DMS79 (cell line): ENCODE measurements at regions not wholly inside any gene's neighbourhood (a gene's known extent, or its start where the extent isn't known, plus 50 kb on each side); places are given as distances from the start of the nearest gene placed in this dataset.
"Not testable (repeated sequence)": the region's sequence is repeated elsewhere in the genome, so short reads cannot be mapped to it uniquely, and the experiment has no call there.

Source experiments
- DNase-seq: peaks from one replicate; lab custom pipeline; 2025; lab: John Stamatoyannopoulos, UW

DNA sequence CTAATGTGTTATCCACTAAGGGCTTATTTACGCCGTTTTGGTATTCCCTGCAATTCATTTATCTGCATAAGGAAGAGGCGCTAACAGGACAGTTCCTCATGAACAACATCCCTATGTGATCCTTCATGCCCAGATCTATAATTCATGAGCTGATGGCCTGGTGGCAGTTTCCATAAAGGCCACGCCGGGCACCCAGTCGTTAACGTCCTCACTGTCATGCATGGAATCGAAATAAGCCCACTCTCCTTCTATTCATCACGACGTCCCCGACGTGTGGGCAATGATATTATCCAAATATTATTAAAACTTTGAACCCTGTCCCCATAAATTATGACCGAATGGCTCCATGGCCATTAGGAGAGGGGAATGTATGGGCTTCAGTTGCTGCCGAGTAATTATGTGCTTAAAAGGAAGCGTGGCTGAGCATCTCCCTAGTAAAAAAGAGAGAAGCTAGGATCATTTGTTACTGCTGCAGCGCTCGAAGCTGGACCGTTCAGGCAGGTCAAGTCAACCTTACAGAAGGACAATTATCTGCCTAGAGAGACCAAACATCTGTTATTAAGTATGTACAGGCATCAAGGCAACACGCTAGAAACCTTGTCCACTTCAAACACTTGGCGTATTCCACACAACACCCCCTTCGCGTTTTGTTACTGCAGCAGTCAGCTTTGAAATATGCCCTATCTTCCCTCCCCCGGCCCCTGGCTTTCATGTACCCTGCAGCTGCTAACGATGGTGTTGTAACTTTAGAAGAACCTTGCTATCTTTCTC is 94.0 kb upstream of the SALL1 start:
- no peak for DNase-seq

DNA sequence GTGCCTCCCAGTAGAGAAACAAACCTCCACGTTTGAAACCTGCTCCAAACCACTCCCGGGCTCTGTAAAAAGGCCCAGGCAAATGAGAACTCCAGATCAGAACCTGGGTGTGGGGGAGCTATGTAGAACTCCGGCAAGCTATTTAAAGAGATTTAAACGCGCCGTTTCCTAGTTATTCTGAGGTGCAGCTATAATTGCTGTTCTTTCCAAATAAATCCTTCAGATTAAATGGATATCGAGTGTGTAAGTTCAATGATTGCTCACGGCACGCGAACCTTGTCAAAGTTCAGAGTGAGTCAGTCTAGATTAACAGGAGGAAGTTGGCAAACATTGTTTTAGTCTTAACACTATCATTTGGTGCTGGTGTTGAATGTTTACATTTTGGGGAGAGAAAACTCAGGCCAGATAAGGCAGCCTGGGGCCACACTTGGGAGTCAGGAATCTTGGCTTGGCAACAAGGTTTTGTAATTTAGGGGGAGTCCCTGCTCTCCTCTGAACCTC is 92.9 kb upstream of the SALL1 start:
- DNase-seq, result no peak

DNA sequence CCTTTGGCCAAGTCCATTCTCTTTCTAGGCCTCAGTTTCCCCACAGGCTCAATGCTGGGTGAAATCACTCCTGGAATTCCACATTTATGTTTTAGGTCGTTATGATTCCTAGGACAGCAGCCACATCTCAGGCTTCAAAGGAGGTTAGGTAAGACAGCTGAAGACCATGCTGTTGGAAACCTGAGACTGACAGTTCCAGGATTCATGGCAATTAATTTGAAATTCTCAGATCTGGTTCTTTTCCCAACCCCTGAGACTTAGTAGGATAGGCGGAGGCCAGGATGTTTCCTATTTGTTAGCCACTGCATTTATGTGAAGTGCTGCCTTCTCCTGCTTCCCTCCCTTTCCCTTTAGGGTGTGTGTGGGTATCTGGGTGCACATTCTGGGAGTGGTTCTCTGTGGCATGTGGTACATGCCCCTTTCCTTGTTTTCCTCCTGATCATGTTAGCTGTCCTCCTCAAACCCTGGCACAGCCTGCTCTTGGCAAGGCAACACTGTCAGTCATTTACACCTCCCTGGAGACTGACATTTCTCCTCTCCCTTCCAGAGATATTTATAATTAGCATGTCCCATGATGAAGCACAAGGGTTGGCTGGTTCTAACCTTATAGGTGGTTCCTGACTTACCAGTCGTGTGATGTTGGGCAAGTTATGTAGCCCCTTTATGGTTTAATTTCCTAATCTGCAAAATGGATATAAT is 91.4 kb upstream of the SALL1 start:
- DNase-seq, result no peak

DNA sequence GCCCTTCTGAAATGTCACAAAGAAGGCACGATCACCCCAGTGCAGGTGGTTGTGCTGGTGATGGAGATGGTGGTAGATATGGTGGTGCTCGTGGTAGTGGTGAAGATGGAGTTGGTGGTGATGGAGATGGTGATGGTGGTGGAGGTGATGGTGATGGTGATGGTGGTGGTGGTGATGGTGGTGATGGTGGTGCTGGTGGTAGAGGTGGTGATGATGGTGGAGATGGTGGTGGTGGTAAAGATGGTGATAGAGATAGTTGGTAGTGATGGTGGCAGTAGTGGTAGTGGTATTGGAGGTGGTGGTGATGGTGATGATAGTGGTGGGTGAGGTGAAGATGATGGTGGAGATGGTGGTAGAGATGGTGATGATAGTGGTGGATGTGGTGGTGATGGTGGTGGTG is 88.1 kb upstream of the SALL1 start:
- DNase-seq, result no peak

DNA sequence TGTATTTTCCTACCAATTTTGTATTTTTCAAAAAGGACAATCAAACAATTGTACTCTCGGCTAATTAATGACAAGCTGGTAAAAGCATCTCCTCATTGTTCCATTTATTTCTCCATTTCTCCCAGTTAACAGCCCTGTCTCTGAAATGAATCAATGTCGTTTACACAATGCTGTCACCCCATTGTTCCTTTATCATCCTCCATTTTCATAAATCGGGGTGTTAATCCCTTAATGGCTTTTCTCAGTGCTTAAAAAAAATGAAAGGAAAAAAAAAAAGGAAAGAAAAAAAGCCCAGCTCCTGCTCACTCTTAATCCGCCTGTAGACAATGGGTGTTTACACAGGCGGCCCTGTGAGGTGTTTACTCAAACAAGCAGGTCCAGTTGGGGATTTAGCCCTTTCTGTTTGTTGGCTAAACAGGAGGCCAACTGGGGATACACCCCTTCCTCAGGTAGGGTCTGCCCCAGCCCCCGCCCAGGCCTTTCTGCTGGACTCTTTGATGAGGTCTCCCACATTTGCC is 86.8 kb upstream of the SALL1 start:
- no peak for DNase-seq

DNA sequence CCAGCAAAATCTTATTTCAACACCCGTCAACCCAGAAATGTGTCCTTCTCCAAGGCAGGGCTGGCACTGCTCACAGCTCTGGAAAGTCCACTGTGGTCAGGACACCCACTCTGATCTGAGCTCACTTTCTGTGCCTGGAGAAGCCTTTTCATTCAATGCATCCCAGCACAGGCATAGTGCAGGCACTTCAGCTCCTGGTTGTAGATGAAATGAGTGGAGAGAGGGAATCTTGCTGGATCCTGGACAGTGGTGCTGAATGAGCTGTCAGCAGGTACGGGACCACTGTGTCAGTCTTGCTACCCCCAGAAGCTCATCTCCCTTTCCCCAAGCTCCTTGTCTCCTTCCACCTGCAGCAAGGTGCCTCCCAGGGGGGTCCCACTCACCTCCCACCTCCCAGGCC is 86.1 kb upstream of the SALL1 start:
- no peak for DNase-seq

DNA sequence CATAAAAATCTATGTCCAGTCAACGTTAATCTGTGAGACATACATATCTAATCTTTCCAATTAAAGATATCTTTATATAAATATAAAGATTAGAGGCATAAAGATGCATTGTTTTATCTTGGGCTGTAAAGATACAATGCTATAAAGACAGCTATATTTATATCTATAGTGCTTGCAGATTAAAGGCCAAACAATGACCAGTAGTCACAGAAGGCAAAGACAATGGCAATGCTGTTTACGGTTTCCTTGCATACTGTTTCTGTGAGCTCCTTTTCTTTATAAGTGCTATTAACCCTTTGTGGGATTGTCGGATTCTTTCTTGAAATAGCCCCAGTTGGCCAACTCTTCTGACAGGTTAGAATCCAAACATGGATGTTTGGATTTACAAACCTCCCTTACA is 85.5 kb upstream of the SALL1 start:
- DNase-seq, result no peak

DNA sequence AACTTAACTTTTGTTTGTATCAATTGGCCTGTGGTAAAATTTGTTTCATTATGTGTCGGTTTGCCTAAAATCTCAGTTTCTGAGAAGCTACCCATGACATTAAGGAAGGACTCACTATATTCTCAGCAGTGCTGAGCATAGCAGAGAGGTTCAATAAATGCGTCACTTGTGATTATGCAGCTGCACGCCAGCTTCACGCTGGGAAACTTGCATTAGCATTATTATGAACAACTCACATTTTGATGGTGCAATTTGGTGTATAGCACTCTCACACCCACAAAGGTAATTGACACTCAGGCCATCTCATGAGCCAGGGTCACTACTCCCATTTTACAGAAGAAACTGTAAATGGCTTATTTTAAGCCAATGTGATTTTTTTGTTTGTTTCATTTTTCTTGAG is 80.6 kb upstream of the SALL1 start:
- no peak for DNase-seq

DNA sequence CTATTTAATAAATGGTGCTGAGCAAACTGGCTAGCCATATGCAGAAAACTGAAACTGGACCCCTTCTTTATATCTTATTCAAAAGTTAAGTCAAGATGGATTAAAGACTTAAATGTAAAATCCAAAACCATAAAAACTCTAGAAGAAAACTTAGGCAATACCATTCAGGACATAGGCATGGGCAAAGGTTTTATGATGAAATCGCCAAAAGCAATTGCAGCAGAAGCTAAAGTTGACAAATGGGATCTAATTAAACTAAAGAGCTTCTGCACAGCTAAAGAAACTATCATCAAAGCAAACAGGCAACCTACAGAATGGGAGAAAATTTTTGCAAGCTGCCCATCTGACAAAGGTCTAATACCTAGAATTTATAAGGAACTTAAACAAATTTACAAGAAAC is 79.0 kb upstream of the SALL1 start:
- not testable (repeated sequence) for DNase-seq

DNA sequence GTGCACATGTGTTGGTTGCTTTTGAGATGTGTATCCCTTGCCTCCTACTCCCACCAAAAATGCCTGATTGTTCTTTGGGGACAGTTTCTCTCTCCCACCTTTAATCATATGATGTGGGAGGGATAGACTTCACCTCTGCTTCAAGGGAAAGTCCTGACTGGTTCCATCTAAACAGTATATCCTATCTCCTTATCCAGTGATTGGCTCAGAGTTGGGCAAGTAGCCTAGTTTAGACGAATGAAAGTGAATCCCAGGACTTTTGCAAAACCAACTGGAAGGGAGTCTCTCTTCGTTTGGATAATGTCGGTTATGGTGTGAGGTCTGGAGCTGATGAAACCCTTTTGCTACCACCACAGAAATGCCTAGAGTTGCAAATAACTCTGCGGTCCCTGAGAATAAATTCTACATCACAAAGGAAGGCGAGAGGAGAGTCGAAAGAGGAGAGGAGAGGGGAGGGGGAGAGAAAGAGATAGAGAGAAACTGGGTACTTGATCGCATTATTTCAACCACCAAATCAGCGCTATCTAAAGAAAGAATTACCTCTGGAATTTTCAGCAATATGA is 77.1 kb upstream of the SALL1 start:
- no peak for DNase-seq

DNA sequence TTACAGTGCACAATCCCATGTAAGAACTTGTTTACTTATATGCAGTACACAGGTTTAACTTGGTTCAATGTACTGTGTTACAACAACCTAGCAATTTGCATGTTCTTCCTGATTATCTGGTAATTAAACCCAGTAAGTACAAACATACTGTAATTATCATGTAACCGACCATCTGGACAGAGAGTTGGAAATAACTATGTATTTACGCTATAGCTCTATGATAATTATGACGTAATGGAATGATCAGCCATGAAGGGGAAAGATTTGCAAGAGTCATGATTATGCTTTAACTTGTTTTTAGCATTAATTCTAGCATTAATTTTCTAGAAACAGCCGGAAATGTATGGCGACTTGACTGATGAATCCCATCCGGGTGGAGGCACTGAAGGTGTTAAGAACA is 74.8 kb upstream of the SALL1 start:
- DNase-seq, result no peak

DNA sequence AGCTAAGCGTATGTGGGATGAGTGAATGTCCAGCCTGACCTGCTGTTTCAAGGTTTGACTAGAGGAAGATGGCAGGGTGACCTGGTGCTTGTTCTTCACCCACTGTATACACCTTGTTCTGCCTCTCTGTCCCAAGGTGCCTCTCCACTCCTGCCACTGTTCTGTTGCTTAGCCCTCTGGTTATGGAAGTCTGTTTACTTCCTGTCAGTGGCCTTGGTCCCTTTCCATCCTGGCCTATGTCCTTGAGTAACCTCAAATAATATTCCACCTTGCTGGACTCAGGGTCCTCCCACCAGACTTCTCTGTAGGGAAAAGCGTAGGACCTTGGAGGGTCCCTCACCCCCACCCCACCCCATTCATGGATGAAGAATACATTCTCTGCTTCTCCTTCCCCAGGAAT is 73.2 kb upstream of the SALL1 start:
- no peak for DNase-seq

DNA sequence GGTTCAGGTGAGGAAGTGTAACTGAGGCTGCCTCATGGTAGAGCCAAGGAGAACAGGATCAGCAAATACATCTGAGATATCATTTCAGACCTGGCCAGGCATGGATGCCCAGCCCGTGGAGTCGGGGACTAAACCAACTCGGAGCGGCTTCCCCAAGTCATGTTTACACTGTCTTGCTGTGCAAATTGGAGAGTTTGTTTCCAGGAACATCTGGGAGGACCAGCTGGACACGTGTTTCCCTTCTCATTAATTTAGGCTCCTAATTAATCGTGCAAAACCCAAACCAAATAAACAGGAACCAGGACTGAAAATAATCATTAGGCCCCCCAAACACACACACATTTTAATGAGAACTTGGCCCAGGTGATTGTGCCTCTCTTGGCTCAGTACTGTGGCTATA is 70.9 kb upstream of the SALL1 start:
- no peak for DNase-seq

DNA sequence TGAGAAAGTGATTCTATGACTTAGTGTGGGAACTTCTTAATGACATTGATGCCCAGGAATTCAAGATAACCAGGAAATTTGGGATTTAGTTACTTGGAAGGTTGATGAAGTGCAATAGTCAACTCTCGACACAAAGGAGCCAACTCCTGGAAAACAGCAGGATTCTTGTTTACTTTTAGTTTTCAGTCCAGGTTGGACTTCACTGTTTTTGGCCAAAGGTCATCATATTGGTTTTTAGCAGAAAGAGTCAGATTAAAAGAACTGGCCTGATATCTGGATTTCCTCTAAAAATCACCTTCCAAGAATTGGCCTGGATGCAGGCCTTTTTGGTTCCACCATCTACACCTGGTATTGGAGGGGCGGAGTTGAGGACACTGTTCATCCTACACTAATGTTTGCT is 60.1 kb upstream of the SALL1 start:
- DNase-seq, result no peak

DNA sequence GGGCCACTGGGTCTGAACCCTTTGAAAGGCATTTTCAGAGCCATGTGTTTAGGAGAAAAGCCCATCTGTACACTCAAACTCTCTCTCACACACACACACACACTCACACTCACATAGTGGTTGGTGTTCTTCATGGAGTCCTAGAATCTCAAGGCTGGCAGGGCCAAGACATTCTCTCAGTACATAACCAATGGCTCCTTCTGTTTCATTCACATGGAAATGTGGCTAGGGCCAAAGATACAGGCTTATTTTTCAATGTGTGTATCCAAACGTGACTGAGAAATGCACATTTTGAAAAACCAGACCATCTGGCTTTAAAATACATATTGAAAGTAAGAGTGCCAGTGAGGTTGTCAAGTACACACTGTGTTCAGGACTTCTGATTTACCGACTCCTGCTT is 59.0 kb upstream of the SALL1 start:
- DNase-seq, result no peak

DNA sequence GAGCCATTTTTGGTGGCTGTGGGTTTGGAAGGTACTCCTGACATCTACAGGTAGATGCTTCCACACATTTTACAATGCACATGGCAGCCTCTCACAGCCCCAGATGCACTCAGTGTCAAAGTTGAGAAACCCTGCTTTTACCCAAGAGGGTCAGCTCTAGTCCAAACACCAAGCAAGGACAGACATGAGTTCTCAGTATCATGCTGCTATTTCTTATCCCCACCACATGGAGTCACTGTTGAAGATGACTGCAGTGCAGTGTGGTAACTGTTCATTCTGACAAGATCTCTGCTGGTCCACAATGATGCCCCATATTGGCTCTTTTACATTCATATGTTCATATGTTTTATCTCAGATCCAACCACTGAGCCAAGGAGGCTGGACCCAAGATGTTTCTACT is 50.5 kb upstream of the SALL1 start:
- DNase-seq, result no peak
